MCF 10A (cell line): ENCODE measurements at regions not wholly inside any gene's neighbourhood (a gene's known extent, or its start where the extent isn't known, plus 50 kb on each side); places are given as distances from the start of the nearest gene placed in this dataset.

ENCODE experiments used
- BruUV-seq: library from RNA; stranded (reverse); fragments of 400-500 nt; replicated peaks from 2 replicates; lab custom pipeline; 2021; lab: Mats Ljungman, UMichigan
- CTCF ChIA-PET: fragments of 300-600 bp; sonication (Branson Sonifier 250); formaldehyde crosslinking; extraction: SDS; loops from one replicate; lab custom pipeline; 2021; ENCODE audit warnings: antibody characterized with exemption, inconsistent platforms; lab: Yijun Ruan, JAX
- POLR2A ChIA-PET: fragments of 300-600, 350-650 bp; sonication (Branson Sonifier 250); formaldehyde crosslinking; extraction: SDS; loops from one replicate; lab custom pipeline; 2020; ENCODE audit warnings: antibody characterized with exemption, inconsistent platforms; lab: Yijun Ruan, JAX
- DNase-seq: peaks from one replicate; pipeline ENCODE4 v3.0.0-alpha.2; 2018; ENCODE audit not compliant: unreplicated experiment
- H3K27ac Mint-ChIP-seq: one replicate; pipeline ENCODE4 v1.8.0; 2022; ENCODE audit warnings: mild to moderate bottlenecking, low read depth, mixed read lengths; ENCODE audit not compliant: unreplicated experiment
- H3K27me3 Mint-ChIP-seq: one replicate; pipeline ENCODE4 v1.8.0; 2022; ENCODE audit warnings: mixed read lengths; ENCODE audit not compliant: insufficient read depth, unreplicated experiment
- H3K36me3 Mint-ChIP-seq: one replicate; pipeline ENCODE4 v1.8.0; 2022; ENCODE audit warnings: mild to moderate bottlenecking, moderate library complexity, mixed read lengths; ENCODE audit not compliant: insufficient read depth, unreplicated experiment
- H3K4me1 Mint-ChIP-seq: one replicate; pipeline ENCODE4 v1.8.0; 2022; ENCODE audit warnings: mixed read lengths; ENCODE audit not compliant: insufficient read depth, unreplicated experiment
- H3K4me3 Mint-ChIP-seq: one replicate; pipeline ENCODE4 v1.8.0; 2022; ENCODE audit warnings: mild to moderate bottlenecking, moderate library complexity, mixed read lengths; ENCODE audit not compliant: unreplicated experiment
- H3K9me3 Mint-ChIP-seq: one replicate; pipeline ENCODE4 v1.8.0; 2022; ENCODE audit warnings: mixed read lengths; ENCODE audit not compliant: unreplicated experiment
- CTCF ChIP-seq: fragments of 200-600 bp; IDR thresholded peaks from one replicate; pipeline ENCODE4 v1.8.0; 2022; ENCODE audit warnings: antibody characterized with exemption, mild to moderate bottlenecking; ENCODE audit not compliant: unreplicated experiment
- intact Hi-C: fragments of 100-400 bp; cut with micrococcal nuclease; formaldehyde crosslinking; loops from 2 replicates; pipeline ENCODE4 v1.14.1; 2022

- BruUV-seq, result TSS peak; percentile 83
- Mint-ChIP-seq H3K27me3 (peaks cover under 1% of the 10 kb centered on the region), H3K9me3 (no peaks in the 10 kb centered on the region), H3K36me3 (no peaks in the 10 kb centered on the region), H3K4me1 (no peaks in the 10 kb centered on the region), H3K27ac (no peak overlapping the region), H3K4me3 (no peak overlapping the region)
- peak; percentile 91 for DNase-seq
- POLR2A ChIA-PET, result interaction anchor here (0.6 to 6.0 kb wide), 37 partner anchors 8 to 957 kb away, joined by 3 to 88 read pairs (median 4); partner anchors contain the start of gene C11orf58
- CTCF ChIA-PET, result interaction anchor here (0.5 to 3.9 kb wide), 19 partner anchors 27 to 949 kb away, joined by 3 to 15 read pairs (median 3); no protein-coding TSS in a partner anchor
- peak; percentile 91 for TF ChIP-seq CTCF
- intact Hi-C loops, result loop anchor here (1.0 to 5.0 kb wide), 9 partner anchors 95 to 787 kb away; no protein-coding TSS in a partner anchor
These were observed 132.3 kb upstream of the C11orf58 start for GRCh38 chr11:16605894-16606783.

GRCh38 chr11:16605389-16605893, 133.0 kb upstream of the C11orf58 start:
- intact Hi-C loops, result loop anchor here (5.0 kb wide), 1 partner anchor 563 kb away; no protein-coding TSS in a partner anchor
- Mint-ChIP-seq H3K36me3 (no peaks in the 10 kb centered on the region), H3K27me3 (no peaks in the 10 kb centered on the region), H3K4me1 (no peaks in the 10 kb centered on the region), H3K4me3 (no peak overlapping the region), H3K9me3 (no peaks in the 10 kb centered on the region), H3K27ac (no peak overlapping the region)
- TSS peak; percentile 13 for BruUV-seq
- POLR2A ChIA-PET, result interaction anchor here (0.5 to 6.0 kb wide), 33 partner anchors 9 to 957 kb away, joined by 3 to 88 read pairs (median 4); partner anchors contain the start of gene C11orf58
- TF ChIP-seq CTCF, result no peak
- CTCF ChIA-PET, result interaction anchor here (0.6 to 3.9 kb wide), 8 partner anchors 12 to 949 kb away, joined by 3 to 15 read pairs (median 3); no protein-coding TSS in a partner anchor
- peak; percentile 40 for DNase-seq

- no peaks in the 10 kb centered on the region for H3K27me3 Mint-ChIP-seq
- no peaks in the 10 kb centered on the region for H3K4me1 Mint-ChIP-seq
- ChIA-PET CTCF (interaction anchor here (0.6 to 3.9 kb wide), 12 partner anchors 9 to 948 kb away, joined by 3 to 15 read pairs (median 3); no protein-coding TSS in a partner anchor), POLR2A (interaction anchor here (0.5 to 6.0 kb wide), 36 partner anchors 9 to 955 kb away, joined by 3 to 88 read pairs (median 4); partner anchors contain the start of gene C11orf58)
- no peaks in the 10 kb centered on the region for H3K9me3 Mint-ChIP-seq
- no peak for TF ChIP-seq CTCF
- H3K36me3 Mint-ChIP-seq, result no peaks in the 10 kb centered on the region
- no TSS peak for BruUV-seq
- DNase-seq, result peak; percentile 64
- no peak overlapping the region for H3K27ac Mint-ChIP-seq
- intact Hi-C loops, result loop anchor here (5.0 kb wide), 1 partner anchor 563 kb away; no protein-coding TSS in a partner anchor
- no peak overlapping the region for H3K4me3 Mint-ChIP-seq
These were observed 133.6 kb upstream of the C11orf58 start for GRCh38 chr11:16604794-16605388.
